Trophoblast cell (in vitro differentiated cells and primary cell): ENCODE measurements at regions not wholly inside any gene's neighbourhood (a gene's known extent, or its start where the extent isn't known, plus 50 kb on each side); places are given as distances from the start of the nearest gene placed in this dataset.
"Not testable (repeated sequence)": the region's sequence is repeated elsewhere in the genome, so short reads cannot be mapped to it uniquely, and the experiment has no call there.

Source experiments
- DNase-seq, 2 donors: peaks; one replicate each; pipeline ENCODE4 v3.0.0-alpha.2; 2016
- H2AFZ ChIP-seq: 2 replicates; pipeline ENCODE4 v1.6.1; 2013; ENCODE audit warnings: low read length, moderate library complexity, mild to moderate bottlenecking; ENCODE audit not compliant: insufficient read depth, poor library complexity
- H2AK5ac ChIP-seq: 2 replicates; pipeline ENCODE4 v1.6.1; 2013; ENCODE audit warnings: mild to moderate bottlenecking, low read length
- H2BK120ac ChIP-seq: 2 replicates; pipeline ENCODE4 v1.6.1; 2013; ENCODE audit warnings: low read length, mild to moderate bottlenecking, moderate library complexity; ENCODE audit not compliant: insufficient read depth, poor library complexity
- H2BK12ac ChIP-seq: 2 replicates; pipeline ENCODE4 v1.6.1; 2013; ENCODE audit warnings: mild to moderate bottlenecking, low read length, moderate library complexity
- H2BK5ac ChIP-seq: 2 replicates; pipeline ENCODE4 v1.6.1; 2013; ENCODE audit warnings: low read length, low read depth, moderate library complexity, mild to moderate bottlenecking; ENCODE audit not compliant: poor library complexity
- H3K14ac ChIP-seq: 2 replicates; pipeline ENCODE4 v1.6.1; 2013; ENCODE audit warnings: mild to moderate bottlenecking, low read length
- H3K18ac ChIP-seq: 2 replicates; pipeline ENCODE4 v1.6.1; 2013; ENCODE audit warnings: mild to moderate bottlenecking, low read length
- H3K23ac ChIP-seq: 2 replicates; pipeline ENCODE4 v1.6.1; 2013; ENCODE audit warnings: low read length
- H3K27ac ChIP-seq: 2 replicates; pipeline ENCODE4 v1.5.1; 2013; ENCODE audit warnings: low read depth, mild to moderate bottlenecking, inconsistent platforms, low read length, moderate library complexity
- H3K27me3 ChIP-seq: 2 replicates; pipeline ENCODE4 v1.6.1; 2013; ENCODE audit warnings: inconsistent platforms, mild to moderate bottlenecking, low read length, moderate library complexity; ENCODE audit not compliant: insufficient read depth
- H3K36me3 ChIP-seq, 2 experiments: 1 replicate in 1 of 2; 2 replicates in 1 of 2; pipeline ENCODE4 v1.6.1; 2013; ENCODE audit warnings: low read length in 2 of 2, mild to moderate bottlenecking in 2 of 2, moderate library complexity in 1 of 2; ENCODE audit not compliant: insufficient read depth in 2 of 2, control insufficient read depth in 1 of 2
- H3K4ac ChIP-seq: 2 replicates; pipeline ENCODE4 v1.6.1; 2013; ENCODE audit warnings: low read depth, mild to moderate bottlenecking, low read length, moderate library complexity
- H3K4me1 ChIP-seq, 2 experiments: 1 replicate in 1 of 2; 2 replicates in 1 of 2; pipeline ENCODE4 v1.6.1; 2013; ENCODE audit warnings: low read length in 2 of 2, mild to moderate bottlenecking in 2 of 2, moderate library complexity in 1 of 2; ENCODE audit not compliant: insufficient read depth in 2 of 2, control insufficient read depth in 1 of 2
- H3K4me2 ChIP-seq: 2 replicates; pipeline ENCODE4 v1.6.1; 2013; ENCODE audit warnings: inconsistent platforms, mild to moderate bottlenecking, low read length, moderate library complexity
- H3K4me3 ChIP-seq: 2 replicates; pipeline ENCODE4 v1.5.1; 2013; ENCODE audit warnings: mild to moderate bottlenecking, low read depth, low read length, inconsistent platforms
- H3K79me1 ChIP-seq: one replicate; pipeline ENCODE4 v1.6.1; 2013; ENCODE audit warnings: low read length
- H3K79me2 ChIP-seq: 2 replicates; pipeline ENCODE4 v1.6.1; 2013; ENCODE audit warnings: low read length, mild to moderate bottlenecking; ENCODE audit not compliant: control insufficient read depth, insufficient read depth, poor library complexity
- H3K9ac ChIP-seq: 2 replicates; pipeline ENCODE4 v1.6.1; 2013; ENCODE audit warnings: mild to moderate bottlenecking, low read length
- H3K9me3 ChIP-seq: 2 replicates; pipeline ENCODE4 v1.6.1; 2013; ENCODE audit warnings: low read depth, mild to moderate bottlenecking, control low read depth, inconsistent platforms, low read length; ENCODE audit not compliant: insufficient read depth
- H4K12ac ChIP-seq: 2 replicates; pipeline ENCODE4 v1.6.1; 2013; ENCODE audit warnings: low read depth, mild to moderate bottlenecking, low read length, moderate library complexity
- H4K8ac ChIP-seq: 2 replicates; pipeline ENCODE4 v1.6.1; 2013; ENCODE audit warnings: low read depth, mild to moderate bottlenecking, low read length, moderate library complexity
- H4K91ac ChIP-seq: one replicate; pipeline ENCODE4 v1.6.1; 2013; ENCODE audit warnings: low read depth, mild to moderate bottlenecking, low read length, moderate library complexity
- WGBS: extraction: QIAGEN DNeasy Blood & Tissue Kit; methylation state at CpG from one replicate; pipeline ENCODE4 v1.1.7; 2013; ENCODE audit warnings: missing lambda C conversion rate; ENCODE audit not compliant: insufficient read length, insufficient coverage; ENCODE audit errors: extremely low coverage; 5-methylcytosine and 5-hydroxymethylcytosine counted together

GRCh38 chr10:30696416-30697185 is 67.0 kb upstream of the LYZL2 start:
- H2AK5ac ChIP-seq, H2BK5ac ChIP-seq, H3K27ac ChIP-seq, H3K4me1 ChIP-seq, H3K79me2 ChIP-seq, H4K8ac ChIP-seq, H3K36me3 ChIP-seq, H3K4me3 ChIP-seq, H3K9ac ChIP-seq, H3K27me3 ChIP-seq, H3K4ac ChIP-seq, H3K14ac ChIP-seq, DNase-seq, H3K18ac ChIP-seq, H4K12ac ChIP-seq, H3K4me2 ChIP-seq, H3K79me1 ChIP-seq, H3K9me3 ChIP-seq, H3K23ac ChIP-seq, H2AFZ ChIP-seq: not testable (repeated sequence)
- no CpG with 5 or more reads among the region's 10 CpGs for WGBS
- H4K91ac ChIP-seq, result peak overlapping the region; percentile 38
- H2BK12ac ChIP-seq, result peak overlapping the region; percentile 33
- H2BK120ac ChIP-seq, result peak overlapping the region; percentile 2

GRCh38 chr10:30695481-30696236 is 66.1 kb upstream of the LYZL2 start:
- not testable (repeated sequence) for H3K36me3 ChIP-seq, H4K91ac ChIP-seq, H3K4me3 ChIP-seq, H3K18ac ChIP-seq, H3K14ac ChIP-seq, H3K9ac ChIP-seq, H2BK5ac ChIP-seq, H3K23ac ChIP-seq, DNase-seq, H4K8ac ChIP-seq, H3K79me2 ChIP-seq, H3K79me1 ChIP-seq, H2AFZ ChIP-seq, H3K27ac ChIP-seq, H2BK12ac ChIP-seq, H4K12ac ChIP-seq, H3K4me1 ChIP-seq, H2AK5ac ChIP-seq, H3K9me3 ChIP-seq, H3K4me2 ChIP-seq, H3K4ac ChIP-seq, H2BK120ac ChIP-seq, H3K27me3 ChIP-seq
- WGBS, result no CpG with 5 or more reads among the region's 18 CpGs

DNA sequence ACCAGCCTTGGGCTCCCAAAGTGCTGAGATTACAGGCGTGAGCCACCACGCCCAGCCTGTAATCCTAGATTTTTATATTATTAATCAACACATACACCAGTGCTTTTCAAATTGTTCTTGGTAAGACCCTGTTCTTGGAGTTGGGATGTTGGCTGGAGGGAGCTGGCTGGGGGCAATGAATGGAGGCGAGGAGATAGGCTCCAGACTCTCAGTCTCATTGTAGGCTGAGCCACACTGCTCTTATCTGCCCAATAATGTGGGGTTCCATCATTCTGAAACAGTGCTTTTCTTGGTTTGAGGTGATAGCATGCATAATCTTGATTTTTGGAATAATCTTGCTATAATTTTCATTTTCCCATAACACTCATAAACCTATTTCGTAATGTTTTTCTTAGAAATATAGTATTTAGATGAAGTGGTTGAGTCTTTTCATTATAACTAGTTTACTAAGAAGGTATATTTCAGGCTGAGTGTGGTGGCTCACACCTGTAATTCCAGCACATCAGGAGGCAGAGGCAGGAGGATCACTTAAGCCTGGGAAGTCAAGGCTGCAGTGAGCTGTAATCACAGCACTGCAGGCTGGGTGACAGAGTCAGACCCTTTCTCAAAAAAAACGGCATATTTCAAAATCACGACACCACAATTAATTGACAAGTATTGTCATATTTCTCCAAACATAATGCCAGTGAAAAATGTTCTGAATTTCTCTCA is 65.1 kb upstream of the LYZL2 start:
- H4K12ac ChIP-seq, result no peak overlapping the region
- no peak overlapping the region for H4K8ac ChIP-seq
- no peaks in the 10 kb centered on the region for H3K9me3 ChIP-seq
- H2AK5ac ChIP-seq, result no peak overlapping the region
- no peak overlapping the region for H3K4me3 ChIP-seq
- no peaks in the 10 kb centered on the region for H3K79me2 ChIP-seq
- H3K14ac ChIP-seq, result no peak overlapping the region
- no peak overlapping the region for H3K18ac ChIP-seq
- no peak overlapping the region for H3K4me2 ChIP-seq
- H3K4ac ChIP-seq, result no peak overlapping the region
- no peak overlapping the region for H2BK12ac ChIP-seq
- H2AFZ ChIP-seq, result no peak overlapping the region
- no peaks in the 10 kb centered on the region for H3K27me3 ChIP-seq
- peaks cover 3 to 6% of the 10 kb centered on the region in 2 experiments for H3K4me1 ChIP-seq
- H3K79me1 ChIP-seq, result no peaks in the 10 kb centered on the region
- no peak overlapping the region for H4K91ac ChIP-seq
- no peak for DNase-seq
- H3K36me3 ChIP-seq, result no peaks in the 10 kb centered on the region
- no peak overlapping the region for H3K23ac ChIP-seq
- WGBS, result no CpG with 5 or more reads among the region's 6 CpGs
- H3K27ac ChIP-seq, result no peak overlapping the region
- no peak overlapping the region for H3K9ac ChIP-seq
- H2BK120ac ChIP-seq, result no peak overlapping the region
- H2BK5ac ChIP-seq, result no peak overlapping the region

- no peak for DNase-seq
- no peak overlapping the region for H2BK120ac ChIP-seq
- peaks cover 0 to 1% of the 10 kb centered on the region in 2 experiments for H3K36me3 ChIP-seq
- H2BK5ac ChIP-seq, result no peak overlapping the region
- H3K4me2 ChIP-seq, result no peak overlapping the region
- no peak overlapping the region for H2AK5ac ChIP-seq
- no peaks in the 10 kb centered on the region for H3K79me2 ChIP-seq
- no peak overlapping the region for H2BK12ac ChIP-seq
- H3K4me3 ChIP-seq, result no peak overlapping the region
- H4K12ac ChIP-seq, result no peak overlapping the region
- H3K27me3 ChIP-seq, result no peaks in the 10 kb centered on the region
- no peak overlapping the region for H3K14ac ChIP-seq
- H3K79me1 ChIP-seq, result no peaks in the 10 kb centered on the region
- H4K91ac ChIP-seq, result no peak overlapping the region
- no peaks in the 10 kb centered on the region for H3K9me3 ChIP-seq
- H3K4me1 ChIP-seq, result peaks cover 3 to 6% of the 10 kb centered on the region in 2 experiments
- H3K4ac ChIP-seq, result no peak overlapping the region
- H3K18ac ChIP-seq, result no peak overlapping the region
- H3K23ac ChIP-seq, result no peak overlapping the region
- no peak overlapping the region for H3K9ac ChIP-seq
- no CpG with 5 or more reads among the region's 13 CpGs for WGBS
- H2AFZ ChIP-seq, result no peak overlapping the region
- no peak overlapping the region for H3K27ac ChIP-seq
- H4K8ac ChIP-seq, result no peak overlapping the region
Observed at GRCh38 chr10:30691639-30692015, 62.1 kb upstream of the LYZL2 start.
